IPS-15b (cell line): ENCODE measurements at regions not wholly inside any gene's neighbourhood (a gene's known extent, or its start where the extent isn't known, plus 50 kb on each side); places are given as distances from the start of the nearest gene placed in this dataset.
"Not testable (repeated sequence)": the region's sequence is repeated elsewhere in the genome, so short reads cannot be mapped to it uniquely, and the experiment has no call there.

Source experiments
- H3K27me3 ChIP-seq: one replicate; pipeline ENCODE4 v1.6.1; 2013; ENCODE audit warnings: low read length; ENCODE audit not compliant: control insufficient read depth, insufficient read depth
- H3K36me3 ChIP-seq: one replicate; pipeline ENCODE4 v1.6.1; 2013; ENCODE audit warnings: low read length; ENCODE audit not compliant: control insufficient read depth, insufficient read depth
- H3K4me1 ChIP-seq: one replicate; pipeline ENCODE4 v1.6.1; 2013; ENCODE audit warnings: mild to moderate bottlenecking, low read length; ENCODE audit not compliant: control insufficient read depth, insufficient read depth
- H3K4me3 ChIP-seq: one replicate; pipeline ENCODE4 v1.5.1; 2013; ENCODE audit warnings: low read depth, low read length
- H3K9ac ChIP-seq: one replicate; pipeline ENCODE4 v1.6.1; 2013; ENCODE audit warnings: low read depth, mild to moderate bottlenecking, low read length
- H3K9me3 ChIP-seq: one replicate; pipeline ENCODE4 v1.6.1; 2013; ENCODE audit warnings: mild to moderate bottlenecking, low read length; ENCODE audit not compliant: control insufficient read depth, insufficient read depth

DNA sequence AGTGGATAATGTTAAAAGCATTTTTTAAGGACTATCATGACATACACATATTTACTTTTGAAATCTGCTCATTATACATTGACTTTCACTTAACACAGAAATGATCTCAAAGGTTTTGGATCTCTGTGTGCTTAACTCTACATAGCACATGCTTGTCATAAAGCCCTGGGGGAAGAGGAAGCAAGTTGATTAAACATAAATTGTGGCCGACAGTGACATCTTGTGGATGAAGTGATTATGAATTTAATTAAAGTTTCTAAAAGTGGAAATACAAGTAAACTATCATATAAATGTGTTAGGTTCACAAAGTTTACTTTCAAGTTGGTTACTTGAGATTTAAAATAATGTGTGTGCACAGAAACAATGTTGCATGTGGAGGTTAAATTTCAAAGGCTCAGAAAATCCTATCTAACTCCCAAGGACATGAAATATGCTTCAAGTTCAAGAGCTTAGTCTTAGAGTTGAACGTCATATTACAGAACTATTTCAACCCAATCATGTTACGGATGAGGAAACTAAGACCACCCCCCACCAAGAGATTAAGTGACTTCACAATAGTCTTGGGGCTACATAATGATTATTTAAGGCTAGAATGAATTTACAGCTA, 1247.8 kb downstream of the GATA3 start:
- no peak overlapping the region for H3K4me3 ChIP-seq
- H3K36me3 ChIP-seq, result no peaks in the 10 kb centered on the region
- H3K9me3 ChIP-seq, result no peaks in the 10 kb centered on the region
- H3K9ac ChIP-seq, result no peak overlapping the region
- no peaks in the 10 kb centered on the region for H3K4me1 ChIP-seq
- H3K27me3 ChIP-seq, result no peaks in the 10 kb centered on the region

DNA sequence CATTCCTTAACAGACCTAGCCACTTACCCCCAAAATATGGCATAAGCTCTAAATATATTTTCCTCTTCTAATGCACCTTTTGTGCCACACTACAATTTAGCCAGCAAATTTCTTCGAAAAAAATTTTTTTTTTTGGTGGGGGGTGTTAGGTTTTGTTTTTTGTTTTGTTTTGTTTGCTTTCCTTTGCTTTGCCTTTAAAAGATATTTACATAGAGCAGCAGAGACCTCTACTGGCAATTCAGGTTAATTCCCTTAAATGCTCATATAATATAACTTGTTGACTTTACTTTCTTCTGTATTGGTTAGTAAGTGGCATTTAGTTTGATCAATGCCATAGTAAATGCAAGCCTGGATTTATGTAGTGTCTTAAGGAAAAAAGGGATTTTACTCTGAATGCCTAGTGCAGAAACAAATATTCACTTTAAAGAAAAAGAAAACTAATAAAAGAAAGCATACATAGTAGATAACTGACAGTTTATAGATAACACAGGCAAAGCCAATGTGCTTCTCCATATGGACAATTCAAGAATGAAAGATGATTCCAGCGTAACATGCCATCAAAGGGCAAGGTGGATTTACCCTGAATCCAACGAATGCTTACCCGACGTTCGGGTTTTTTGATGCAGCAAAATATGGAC, 1250.6 kb downstream of the GATA3 start:
- Histone ChIP-seq H3K36me3 (no peaks in the 10 kb centered on the region), H3K4me1 (no peaks in the 10 kb centered on the region), H3K27me3 (no peaks in the 10 kb centered on the region)

DNA sequence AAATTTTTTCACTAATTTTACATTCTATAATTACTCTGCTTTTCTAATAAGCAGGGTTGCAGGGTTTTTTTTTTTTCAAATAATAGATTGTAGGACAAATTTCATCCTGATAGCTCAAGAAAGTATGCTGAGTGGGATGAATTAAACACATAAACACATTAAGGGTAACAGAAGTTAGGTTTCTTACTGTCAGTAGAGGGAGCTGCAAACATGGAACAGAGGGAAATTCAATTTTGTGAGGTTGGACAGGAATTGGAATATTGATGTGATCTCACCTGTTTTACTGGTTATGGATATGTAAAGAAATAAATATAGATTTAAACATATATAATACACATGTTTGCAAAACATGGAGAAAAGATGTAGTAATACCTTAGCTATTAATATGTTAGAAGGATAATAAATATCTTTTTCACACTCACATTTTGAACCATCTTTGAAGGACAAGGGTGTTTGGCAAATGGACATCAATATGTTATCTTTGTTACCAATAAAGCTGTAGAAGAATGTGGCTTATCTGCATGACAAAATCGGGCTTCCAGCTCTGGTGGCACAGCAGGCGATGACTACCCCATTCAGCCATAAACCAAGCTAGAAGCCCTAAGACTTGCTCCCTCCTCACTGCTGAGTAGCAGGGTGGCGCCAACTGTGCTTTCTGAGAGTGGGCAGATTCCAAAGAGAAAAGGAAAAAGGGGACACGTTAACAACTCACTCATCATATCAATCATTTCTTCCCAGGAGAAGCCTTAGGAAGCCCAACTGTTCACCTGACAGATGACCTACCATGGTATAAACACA, 1257.4 kb downstream of the GATA3 start:
- H3K4me3 ChIP-seq, result no peak overlapping the region
- no peaks in the 10 kb centered on the region for H3K27me3 ChIP-seq
- no peak overlapping the region for H3K9ac ChIP-seq
- H3K9me3 ChIP-seq, result no peaks in the 10 kb centered on the region
- no peaks in the 10 kb centered on the region for H3K36me3 ChIP-seq
- H3K4me1 ChIP-seq, result peaks cover 5% of the 10 kb centered on the region

More for the DNA sequence above, 1250.6 kb downstream of the GATA3 start:
- no peak overlapping the region for H3K9ac ChIP-seq
- H3K4me3 ChIP-seq, result no peak overlapping the region
- no peaks in the 10 kb centered on the region for H3K9me3 ChIP-seq

DNA sequence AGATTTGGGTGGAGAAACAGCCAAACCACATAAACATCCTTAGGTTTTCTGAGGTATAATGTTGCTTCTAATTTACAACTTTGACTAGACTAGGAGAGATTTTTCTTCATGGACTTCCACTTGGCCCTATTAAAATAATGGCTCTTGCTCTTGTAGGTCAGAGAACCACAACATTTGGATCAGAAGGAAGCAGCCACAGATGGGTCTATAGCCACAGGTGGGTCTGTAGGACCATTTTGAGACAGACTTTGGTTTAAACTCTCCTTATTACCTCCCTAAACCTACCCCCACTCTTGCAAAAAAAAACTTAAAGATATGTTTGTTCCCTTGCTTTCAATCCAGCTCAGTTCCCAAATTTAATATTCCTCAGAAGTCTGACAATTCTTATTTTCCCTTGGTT, 1260.8 kb downstream of the GATA3 start:
- Histone ChIP-seq H3K4me3 (no peak overlapping the region), H3K9me3 (no peaks in the 10 kb centered on the region), H3K36me3 (no peaks in the 10 kb centered on the region), H3K27me3 (no peaks in the 10 kb centered on the region), H3K9ac (no peak overlapping the region), H3K4me1 (peaks cover 5% of the 10 kb centered on the region)

DNA sequence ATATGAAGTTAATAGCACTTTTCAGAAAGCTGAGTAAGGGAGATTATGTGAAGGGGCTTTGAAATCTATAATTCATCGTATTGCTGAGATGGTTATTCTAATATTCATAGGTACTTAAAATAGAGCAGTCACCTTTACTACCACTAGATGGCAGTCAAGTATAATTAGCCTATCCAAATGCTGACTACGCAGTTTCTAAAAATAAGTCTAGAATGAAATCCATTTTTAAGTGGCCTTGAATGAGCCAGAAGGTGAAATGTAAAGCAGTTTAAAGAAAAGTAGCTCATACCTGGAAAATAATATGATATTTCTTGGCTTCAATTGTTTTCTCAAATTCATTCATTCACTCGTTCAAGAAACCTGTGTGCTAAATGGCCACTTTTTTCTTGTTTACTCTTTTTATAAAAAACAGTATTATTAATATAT, 1277.1 kb downstream of the GATA3 start:
- no peak overlapping the region for H3K9ac ChIP-seq
- no peaks in the 10 kb centered on the region for H3K27me3 ChIP-seq
- no peak overlapping the region for H3K4me3 ChIP-seq
- H3K9me3 ChIP-seq, result no peaks in the 10 kb centered on the region
- no peaks in the 10 kb centered on the region for H3K36me3 ChIP-seq
- H3K4me1 ChIP-seq, result peaks cover 2% of the 10 kb centered on the region

GRCh38 chr10:9334270-9334669, 1279.8 kb downstream of the GATA3 start:
- Histone ChIP-seq H3K4me3 (no peak overlapping the region), H3K36me3 (no peaks in the 10 kb centered on the region), H3K27me3 (no peaks in the 10 kb centered on the region), H3K9ac (no peak overlapping the region), H3K9me3 (no peaks in the 10 kb centered on the region), H3K4me1 (peaks cover 2% of the 10 kb centered on the region)

GRCh38 chr10:9339716-9340115, 1285.2 kb downstream of the GATA3 start:
- no peak overlapping the region for H3K9ac ChIP-seq
- H3K36me3 ChIP-seq, result no peaks in the 10 kb centered on the region
- no peak overlapping the region for H3K4me3 ChIP-seq
- no peaks in the 10 kb centered on the region for H3K9me3 ChIP-seq
- no peaks in the 10 kb centered on the region for H3K27me3 ChIP-seq
- H3K4me1 ChIP-seq, result no peaks in the 10 kb centered on the region

DNA sequence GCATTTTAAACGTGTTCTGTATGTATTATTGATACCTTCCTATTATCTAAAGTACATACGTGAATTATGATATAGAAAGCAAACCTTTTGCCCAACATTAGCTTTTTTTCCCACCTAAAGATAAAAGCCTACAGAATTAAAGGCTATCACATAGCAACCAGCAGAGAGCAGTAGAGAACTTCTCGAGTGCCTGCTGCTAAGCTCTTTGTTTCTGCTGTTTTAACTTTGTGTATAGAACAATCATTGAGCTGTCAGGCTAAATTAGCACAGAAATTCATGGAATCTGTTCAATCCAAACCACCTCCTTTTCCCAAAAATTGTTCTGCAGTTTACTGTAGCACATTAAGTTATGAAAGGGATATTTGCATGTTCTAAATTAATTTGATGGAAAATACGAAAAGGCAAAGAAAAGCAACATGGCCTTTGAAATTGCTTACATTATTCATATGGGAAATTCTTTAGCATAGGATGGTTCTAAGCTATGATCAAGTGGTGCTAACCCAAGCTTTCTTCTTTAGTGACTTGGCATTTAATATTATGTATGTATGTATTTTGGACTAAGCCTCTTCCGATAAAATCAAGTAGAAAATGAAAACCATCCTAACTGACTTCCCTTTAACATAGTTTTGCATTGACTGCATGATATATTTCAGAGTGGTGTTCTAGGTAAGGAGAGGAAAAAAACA, 1288.5 kb downstream of the GATA3 start:
- no peak overlapping the region for H3K9ac ChIP-seq
- no peak overlapping the region for H3K4me3 ChIP-seq
- H3K36me3 ChIP-seq, result no peaks in the 10 kb centered on the region
- H3K4me1 ChIP-seq, result no peaks in the 10 kb centered on the region
- H3K9me3 ChIP-seq, result no peaks in the 10 kb centered on the region
- H3K27me3 ChIP-seq, result no peaks in the 10 kb centered on the region

DNA sequence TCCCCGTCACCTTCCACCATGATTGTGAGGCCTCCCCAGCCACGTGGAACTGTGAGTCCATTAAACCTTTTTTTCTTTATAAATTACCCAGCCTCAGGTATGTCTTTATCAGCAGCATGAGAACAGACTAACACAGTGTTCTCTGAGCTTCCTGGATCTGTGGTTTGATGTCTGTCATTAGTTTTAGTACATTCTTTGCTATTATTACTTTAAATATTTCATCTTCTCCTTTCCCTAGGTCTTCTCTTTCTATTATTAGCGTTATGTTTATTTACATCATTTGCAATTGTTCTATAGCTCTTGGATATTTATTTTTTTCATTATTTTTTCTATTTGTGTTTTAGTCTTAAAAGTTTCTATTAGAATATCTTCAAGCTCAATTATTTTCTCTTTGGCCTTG, 1293.4 kb downstream of the GATA3 start:
- not testable (repeated sequence) for H3K4me1 ChIP-seq, H3K27me3 ChIP-seq, H3K36me3 ChIP-seq, H3K4me3 ChIP-seq, H3K9me3 ChIP-seq, H3K9ac ChIP-seq

- no peak overlapping the region for H3K4me3 ChIP-seq
Observed at GRCh38 chr10:9357471-9357870, 1303.0 kb downstream of the GATA3 start.

DNA sequence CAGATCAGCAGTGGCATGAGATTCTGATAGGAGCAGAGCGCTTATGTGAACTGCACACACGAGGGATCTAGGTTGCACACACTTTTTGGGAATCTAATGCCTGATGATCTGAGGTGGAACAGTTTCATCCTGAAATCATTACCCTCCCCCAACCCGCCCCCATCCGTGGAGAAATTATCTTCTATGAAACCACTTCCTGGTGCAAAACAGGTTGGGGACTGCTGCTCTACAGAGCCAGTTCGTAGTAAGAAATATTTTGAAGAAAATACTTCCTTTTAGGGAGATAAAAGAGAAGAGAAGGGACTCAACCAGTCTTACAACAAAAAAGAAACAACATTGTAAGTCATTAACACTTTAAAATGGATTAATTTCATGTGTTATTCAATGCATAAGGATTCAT, 1308.2 kb downstream of the GATA3 start:
- no peak overlapping the region for H3K4me3 ChIP-seq
- H3K27me3 ChIP-seq, result no peaks in the 10 kb centered on the region
- no peaks in the 10 kb centered on the region for H3K9me3 ChIP-seq
- H3K4me1 ChIP-seq, result no peaks in the 10 kb centered on the region
- H3K36me3 ChIP-seq, result no peaks in the 10 kb centered on the region
- no peak overlapping the region for H3K9ac ChIP-seq

More at GRCh38 chr10:9357471-9357870, 1303.0 kb downstream of the GATA3 start:
- Histone ChIP-seq H3K4me1 (no peaks in the 10 kb centered on the region), H3K9ac (no peak overlapping the region), H3K9me3 (no peaks in the 10 kb centered on the region), H3K27me3 (no peaks in the 10 kb centered on the region), H3K36me3 (no peaks in the 10 kb centered on the region)
